K562 (cell line): ENCODE measurements at regions not wholly inside any gene's neighbourhood (a gene's known extent, or its start where the extent isn't known, plus 50 kb on each side); places are given as distances from the start of the nearest gene placed in this dataset.
A peak's percentile ranks its signal among the peaks of the same experiment; 100 is the strongest.

Source experiments
- ATAC-seq: fragments of 200-7000 bp; cut with Tn5 transposase; 3 replicates; pipeline ENCODE4 v1.9.1; 2020; ENCODE audit warnings: moderate library complexity
- BruUV-seq: library from RNA; stranded (reverse); fragments of 400-500 nt; replicated peaks from 2 replicates; lab custom pipeline; 2021; lab: Mats Ljungman, UMichigan
- CTCF ChIA-PET: fragments of 300-600 bp; formaldehyde crosslinking; extraction: SDS; loops from one replicate; lab custom pipeline; 2021; ENCODE audit warnings: low intra/inter-chr PET ratio; lab: Yijun Ruan, JAX
- POLR2A ChIA-PET: fragments of 300-600, 350-650 bp; sonication (Branson Sonifier 250); formaldehyde crosslinking; extraction: SDS; loops from one replicate; lab custom pipeline; 2021; ENCODE audit warnings: antibody characterized with exemption, inconsistent platforms; lab: Yijun Ruan, JAX
- DNase-seq, 4 experiments: peaks; one replicate each; pipeline versions ENCODE4 v3.0.0 to v3.0.0-alpha.2; 2011 to 2018; ENCODE audit warnings: low spot score in 3 of 4, mixed read lengths in 3 of 4; ENCODE audit errors: extremely low read depth in 1 of 4
- FAIRE-seq: peaks from 2 replicates; lab custom pipeline; 2011; peaks lifted over from hg19 to GRCh38; lab: Jason Lieb, UNC
- H2AFZ ChIP-seq: 2 replicates; pipeline ENCODE4 v1.6.0; 2011; ENCODE audit warnings: low read depth, low read length, control low read depth, inconsistent platforms
- H3K27ac ChIP-seq: fragments of 200-600 bp; 3 replicates; pipeline ENCODE4 v1.8.0; 2011; ENCODE audit warnings: low read depth, mild to moderate bottlenecking, control low read depth, inconsistent platforms, low read length, moderate library complexity, mixed read lengths; ENCODE audit errors: extremely low read depth
- H3K27me3 ChIP-seq, 2 experiments: fragments of 300-600 bp in 1 of 2; 2 replicates in 1 of 2; 3 replicates in 1 of 2; pipeline versions ENCODE4 v1.6.0 to v1.8.0; 2011; ENCODE audit warnings: inconsistent platforms in 2 of 2, low read length in 2 of 2, mild to moderate bottlenecking in 1 of 2, mixed read lengths in 1 of 2, moderate library complexity in 1 of 2; ENCODE audit not compliant: control insufficient read depth in 2 of 2, insufficient read depth in 2 of 2
- H3K36me3 ChIP-seq: fragments of 300-600 bp; 3 replicates; pipeline ENCODE4 v1.8.0; 2011; ENCODE audit warnings: mild to moderate bottlenecking, low read length, inconsistent platforms; ENCODE audit not compliant: control insufficient read depth, insufficient read depth
- H3K4me1 ChIP-seq, 2 experiments: fragments of 200-600 bp in 1 of 2; replicated peaks in 1 of 2; 2 replicates in 1 of 2; 3 replicates in 1 of 2; pipeline versions ENCODE4 v1.5.1 to v1.8.0; 2011; ENCODE audit warnings: inconsistent platforms in 2 of 2, low read length in 2 of 2, mild to moderate bottlenecking in 1 of 2, mixed read lengths in 1 of 2, moderate library complexity in 1 of 2; ENCODE audit not compliant: control insufficient read depth in 2 of 2, insufficient read depth in 2 of 2
- H3K4me2 ChIP-seq: 2 replicates; pipeline ENCODE4 v1.6.1; 2011; ENCODE audit warnings: low read length, control low read depth, inconsistent platforms, mixed read lengths; ENCODE audit not compliant: insufficient read depth
- H3K4me3 ChIP-seq: fragments of 200-600 bp; sonication (generic), shearing (Covaris generic); 2 replicates; pipeline ENCODE4 v1.5.1; 2016; ENCODE audit warnings: control low read depth, inconsistent platforms
- H3K79me2 ChIP-seq: fragments of 200-600 bp; 3 replicates; pipeline ENCODE4 v1.8.0; 2011; ENCODE audit warnings: low read length, inconsistent platforms; ENCODE audit not compliant: control insufficient read depth, insufficient read depth
- H3K9ac ChIP-seq, 2 experiments: 2 replicates each; pipeline versions ENCODE4 v1.6.0 to v1.6.1; 2011; ENCODE audit warnings: low read depth in 2 of 2, low read length in 2 of 2, control low read depth in 1 of 2, inconsistent platforms in 1 of 2, mild to moderate bottlenecking in 1 of 2, mixed read lengths in 1 of 2; ENCODE audit not compliant: insufficient read depth in 1 of 2
- H3K9me1 ChIP-seq: one replicate; pipeline ENCODE4 v1.6.0; 2011; ENCODE audit warnings: inconsistent platforms, mild to moderate bottlenecking, low read length, moderate library complexity; ENCODE audit not compliant: control insufficient read depth, insufficient read depth
- H3K9me3 ChIP-seq: replicated peaks from 2 replicates; pipeline ENCODE4 v1.5.1; 2011; ENCODE audit warnings: low read depth, low read length, inconsistent platforms; ENCODE audit not compliant: control insufficient read depth, insufficient read depth
- H4K20me1 ChIP-seq: replicated peaks from 2 replicates; pipeline ENCODE4 v1.6.1; 2011; ENCODE audit warnings: low read length, inconsistent platforms, mixed read lengths; ENCODE audit not compliant: control insufficient read depth, insufficient read depth
- ATF3 ChIP-seq, 2 experiments: fragments of 450-650 bp in 1 of 2; sonication (generic) in 1 of 2; formaldehyde crosslinking in 1 of 2; IDR thresholded peaks in 1 of 2; conservative IDR thresholded peaks in 1 of 2; 2 replicates each; pipeline versions ENCODE4 v1.6.1 to v1.8.1; 2016 to 2023; ENCODE audit warnings: mild to moderate bottlenecking in 2 of 2, moderate library complexity in 2 of 2, inconsistent platforms in 1 of 2, missing genetic modification reagents in 1 of 2
- BRCA1 ChIP-seq, 2 experiments: fragments of 450-650 bp in 1 of 2; sonication (generic) in 1 of 2; formaldehyde crosslinking in 1 of 2; IDR thresholded peaks; 2 replicates each; pipeline versions ENCODE4 v1.5.0 to v1.6.1; 2017 to 2020; ENCODE audit warnings: mild to moderate bottlenecking in 1 of 2, missing genetic modification reagents in 1 of 2
- CCAR2 ChIP-seq: fragments of 200-400 bp; formaldehyde crosslinking; IDR thresholded peaks from 2 replicates; pipeline ENCODE4 v1.6.1; 2017; ENCODE audit warnings: mild to moderate bottlenecking, low read depth, low read length
- CEBPB ChIP-seq: fragments of 450-650 bp; IDR thresholded peaks from 2 replicates; pipeline ENCODE4 v1.6.1; 2016; ENCODE audit warnings: missing genetic modification characterization, missing compliant biosample characterization
- CEBPG ChIP-seq, 3 experiments: fragments of 200-800 bp in 1 of 3; sonication (Bioruptor generic) in 1 of 3; sonication (generic) in 1 of 3; formaldehyde crosslinking in 1 of 3; IDR thresholded peaks in 2 of 3; conservative IDR thresholded peaks in 1 of 3; 2 replicates each; pipeline versions ENCODE4 v1.6.1 to v1.8.0; 2016 to 2022; ENCODE audit warnings: missing compliant biosample characterization in 2 of 3, missing genetic modification characterization in 2 of 3, mild to moderate bottlenecking in 1 of 3, missing genetic modification reagents in 1 of 3
- DMBX1 ChIP-seq: fragments of 250-450 bp; sonication (Bioruptor Pico); IDR thresholded peaks from 2 replicates; pipeline ENCODE4 v1.8.0; 2022; ENCODE audit warnings: inconsistent platforms, mild to moderate bottlenecking, moderate library complexity, borderline replicate concordance
- ELF1 ChIP-seq: fragments of 200-800 bp; sonication (Bioruptor generic); IDR thresholded peaks from 2 replicates; pipeline ENCODE4 v1.6.1; 2016; ENCODE audit warnings: missing genetic modification characterization, missing compliant biosample characterization
- FOSL1 ChIP-seq: fragments of 200-800 bp; sonication (Bioruptor generic); conservative IDR thresholded peaks from 2 replicates; pipeline ENCODE4 v1.6.1; 2016; ENCODE audit warnings: missing genetic modification characterization, missing compliant biosample characterization
- HNRNPL ChIP-seq: fragments of 200-400 bp; formaldehyde crosslinking; IDR thresholded peaks from 2 replicates; pipeline ENCODE4 v1.6.1; 2017; ENCODE audit warnings: low read depth, mild to moderate bottlenecking, low read length
- SMAD4 ChIP-seq: fragments of 250-450 bp; sonication (Bioruptor Pico); conservative IDR thresholded peaks from 2 replicates; pipeline ENCODE4 v1.8.0; 2021; ENCODE audit warnings: inconsistent platforms, mild to moderate bottlenecking, moderate library complexity
- SNRNP70 ChIP-seq: fragments of 200-400 bp; formaldehyde crosslinking; optimal IDR thresholded peaks from 2 replicates; pipeline ENCODE3; 2017; ENCODE audit warnings: low read depth, low read length
- SPI1 ChIP-seq: IDR thresholded peaks from 2 replicates; pipeline ENCODE4 v1.6.1; 2011; ENCODE audit warnings: low read depth, low read length, control low read depth, borderline replicate concordance
- ZBTB1 ChIP-seq: sonication (generic); formaldehyde crosslinking; IDR thresholded peaks from 2 replicates; pipeline ENCODE4 v1.8.1; 2023; ENCODE audit warnings: missing genetic modification reagents, low read depth, mild to moderate bottlenecking, borderline replicate concordance
- WGBS: fragments of 100-300 bp; shearing (Covaris generic); methylation state at CpG from one replicate; pipeline ENCODE4 v1.1.6; 2016; ENCODE audit warnings: low coverage, mixed read lengths; ENCODE audit not compliant: insufficient coverage; ENCODE audit errors: missing lambda C conversion rate; 5-methylcytosine and 5-hydroxymethylcytosine counted together
- in situ Hi-C: fragments of 300-500 bp; cut with MboI; formaldehyde crosslinking; loops from 4 replicates; pipeline ENCODE4 v1.15.0; 2018; ENCODE audit warnings: inconsistent platforms, mixed read lengths
- intact Hi-C: fragments of 100-400 bp; cut with micrococcal nuclease; formaldehyde crosslinking; loops from 2 replicates; pipeline ENCODE4 v1.14.2; 2022

- Histone ChIP-seq H3K4me3 (no peak overlapping the region), H3K27me3 (no peaks in the 10 kb centered on the region), H3K4me1 (peaks cover 0 to 8% of the 10 kb centered on the region in 2 experiments; a peak in 2 of 5 replicates), H3K4me2 (no peak overlapping the region), H3K27ac (no peak overlapping the region), H3K36me3 (no peaks in the 10 kb centered on the region), H2AFZ (peak overlapping the region; percentile 58; the same call in 1 of the 2 replicates), H4K20me1 (no peaks in the 10 kb centered on the region), H3K79me2 (no peaks in the 10 kb centered on the region), H3K9ac (no peak overlapping the region), H3K9me1 (no peaks in the 10 kb centered on the region), H3K9me3 (no peaks in the 10 kb centered on the region)
- in situ Hi-C loops, result no loop called here
- ChIA-PET CTCF (no interaction called here), POLR2A (interaction anchor here (1.1 to 2.3 kb wide), 4 partner anchors 9 to 22 kb away, joined by 3 to 6 read pairs (median 4); no protein-coding TSS in a partner anchor)
- TF ChIP-seq CCAR2 (no peak), SPI1 (peak; percentile 88)
- 30% methylated on average over 1 of the region's 1 CpG for WGBS
- no peak for ATAC-seq
- no peak for DNase-seq
- BruUV-seq, result no TSS peak
- intact Hi-C loops, result no loop called here
- no peak for FAIRE-seq
Measured at GRCh38 chr2:144668493-144669110, 148.7 kb upstream of the ZEB2 start.

GRCh38 chr2:144666032-144666431, 146.1 kb upstream of the ZEB2 start:
- intact Hi-C loops, result no loop called here
- ATAC-seq (no peak), FAIRE-seq (no peak), DNase-seq (no peak)
- Histone ChIP-seq H3K79me2 (no peaks in the 10 kb centered on the region), H3K27me3 (no peaks in the 10 kb centered on the region), H3K9ac (no peak overlapping the region), H3K4me1 (peaks cover 0 to 21% of the 10 kb centered on the region in 2 experiments; a peak in 4 of 5 replicates), H3K9me3 (no peaks in the 10 kb centered on the region), H2AFZ (peak overlapping the region; percentile 73), H3K27ac (no peak overlapping the region), H4K20me1 (no peaks in the 10 kb centered on the region), H3K4me3 (no peak overlapping the region), H3K9me1 (no peaks in the 10 kb centered on the region), H3K4me2 (no peak overlapping the region), H3K36me3 (no peaks in the 10 kb centered on the region)
- CTCF ChIA-PET, result no interaction called here
- no peak for TF ChIP-seq ELF1 (tag)
- 0 out of 2 replicates have a peak, but pooled peaks have one; percentile 12 for TF ChIP-seq SPI1
- TF ChIP-seq CEBPB (tag), result peak; percentile 34; the same call in 1 of the 2 replicates
- TF ChIP-seq ZBTB1 (CRISPR knock-in tag), result no peak
- TF ChIP-seq DMBX1 (CRISPR knock-in tag), result 0 out of 2 replicates have a peak, but pooled peaks have one; percentile 18
- TF ChIP-seq HNRNPL, result no peak
- no peak for TF ChIP-seq BRCA1 (IDR thresholded peaks at IDR 0.05)
- no peak for TF ChIP-seq BRCA1 (CRISPR knock-in tag; IDR thresholded peaks at IDR 0.05)
- TF ChIP-seq ATF3 (IDR thresholded peaks at IDR 0.05), result peak; percentile 59
- no peak for TF ChIP-seq ATF3 (CRISPR knock-in tag; conservative IDR thresholded peaks at IDR 0.05)
- TF ChIP-seq SNRNP70, result no peak
- peak; percentile 33; the same call in 1 of the 2 replicates for TF ChIP-seq FOSL1 (tag)
- TF ChIP-seq CEBPG (CRISPR knock-in tag; IDR thresholded peaks at IDR 0.05), result no peak
- peak; percentile 37 to 88; a peak in 2 of 4 replicates for TF ChIP-seq CEBPG (tag; conservative IDR thresholded peaks at IDR 0.05 in 1 of 2, IDR thresholded peaks at IDR 0.05 in 1 of 2)
- 0 out of 2 replicates have a peak, but pooled peaks have one; percentile 40 for TF ChIP-seq SMAD4
- in situ Hi-C loops, result no loop called here
- POLR2A ChIA-PET, result no interaction called here
- no TSS peak for BruUV-seq
- 38% methylated on average over 5 of the region's 5 CpGs for WGBS
